ENCODE measurements at regions not wholly inside any gene's neighbourhood (a gene's known extent, or its start where the extent isn't known, plus 50 kb on each side); places are given as distances from the start of the nearest gene placed in this dataset.

- no peak for TF ChIP-seq POLR2A (IDR thresholded peaks at IDR 0.05)
- no peak for TF ChIP-seq CTCF (IDR thresholded peaks at IDR 0.05)
Observed at GRCh38 chr12:5259523-5259922, 172.4 kb upstream of the NTF3 start.

Data from ovary (tissue), 3 donors.